ENCODE measurements at regions not wholly inside any gene's neighbourhood (a gene's known extent, or its start where the extent isn't known, plus 50 kb on each side); places are given as distances from the start of the nearest gene placed in this dataset.
"Not testable (repeated sequence)": the region's sequence is repeated elsewhere in the genome, so short reads cannot be mapped to it uniquely, and the experiment has no call there.

DNA sequence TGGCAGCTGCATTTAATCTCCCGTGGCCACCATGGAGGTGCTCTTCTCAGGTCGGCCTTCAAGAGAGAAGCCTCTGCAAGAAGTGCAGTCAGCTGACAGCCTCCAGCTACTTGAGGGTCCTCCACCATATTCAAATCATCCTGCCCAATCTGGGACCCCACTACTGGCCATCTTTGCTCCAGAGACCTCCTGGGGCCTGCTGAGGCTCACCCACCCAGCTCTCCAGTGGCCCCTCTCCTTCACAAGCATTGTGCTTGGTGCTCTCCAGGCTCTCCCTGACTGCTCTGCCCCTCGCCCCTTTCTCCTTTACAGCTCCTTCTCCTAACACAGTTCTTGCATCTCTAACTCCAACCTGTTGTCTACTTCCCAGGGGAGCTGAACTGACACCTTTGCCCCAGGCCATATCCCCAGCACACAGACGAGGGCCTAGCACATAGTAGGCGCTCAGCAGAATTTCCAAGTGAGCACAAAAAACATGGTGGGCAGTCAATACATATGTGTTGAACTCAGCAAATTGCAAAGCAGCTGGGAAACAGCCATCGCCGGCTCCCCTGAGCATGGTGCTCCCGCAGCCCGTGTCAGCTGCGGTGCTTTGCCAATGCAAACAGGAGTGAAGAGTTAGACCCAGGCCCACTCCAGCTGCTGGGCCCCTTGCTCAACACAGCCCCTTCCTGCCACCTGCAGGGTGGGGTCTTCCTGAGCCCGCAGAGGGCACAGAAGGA lies 102.2 kb downstream of the TNFRSF13B start:
- not testable (repeated sequence) for DNase-seq

DNA sequence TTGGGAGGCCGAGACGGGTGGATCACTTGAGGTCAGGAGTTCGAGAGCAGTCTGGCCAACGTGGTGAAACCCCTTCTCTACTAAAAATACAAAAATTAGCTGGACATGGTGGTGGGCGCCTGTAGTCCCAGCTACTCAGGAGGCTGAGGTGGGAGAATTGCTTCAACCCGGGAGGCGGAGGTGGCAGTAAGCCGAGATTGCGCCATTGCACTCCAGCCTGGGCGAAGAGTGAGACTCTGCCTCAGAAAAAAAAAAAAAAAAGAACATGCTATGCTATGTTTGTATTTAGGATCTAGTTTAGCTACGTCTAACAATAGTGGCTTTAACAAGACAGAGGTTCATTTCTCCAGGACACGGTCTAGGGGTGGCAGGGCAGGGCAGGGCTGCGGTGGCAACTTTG lies 103.3 kb downstream of the TNFRSF13B start:
- DNase-seq, result not testable (repeated sequence)

DNA sequence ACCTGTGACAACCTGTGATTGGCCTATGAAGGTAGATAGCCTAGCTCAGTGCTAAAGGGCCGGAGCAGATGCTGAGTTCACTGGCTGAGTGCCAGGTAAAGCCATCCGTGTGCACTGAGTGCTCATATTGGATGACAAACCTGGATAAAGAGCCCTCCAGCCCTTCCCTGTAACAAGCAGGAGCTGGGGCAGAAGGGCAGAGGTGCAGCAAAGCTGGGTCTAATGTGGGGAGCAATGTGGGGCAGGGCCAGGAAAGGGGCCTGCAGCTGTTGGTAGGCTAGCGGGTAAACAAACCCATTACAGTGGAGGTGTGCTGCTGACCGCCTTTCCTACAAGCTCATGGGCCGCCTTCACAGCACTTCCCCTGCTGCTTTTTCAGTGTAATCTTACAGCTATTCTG lies 104.4 kb downstream of the TNFRSF13B start:
- not testable (repeated sequence) for DNase-seq

DNA sequence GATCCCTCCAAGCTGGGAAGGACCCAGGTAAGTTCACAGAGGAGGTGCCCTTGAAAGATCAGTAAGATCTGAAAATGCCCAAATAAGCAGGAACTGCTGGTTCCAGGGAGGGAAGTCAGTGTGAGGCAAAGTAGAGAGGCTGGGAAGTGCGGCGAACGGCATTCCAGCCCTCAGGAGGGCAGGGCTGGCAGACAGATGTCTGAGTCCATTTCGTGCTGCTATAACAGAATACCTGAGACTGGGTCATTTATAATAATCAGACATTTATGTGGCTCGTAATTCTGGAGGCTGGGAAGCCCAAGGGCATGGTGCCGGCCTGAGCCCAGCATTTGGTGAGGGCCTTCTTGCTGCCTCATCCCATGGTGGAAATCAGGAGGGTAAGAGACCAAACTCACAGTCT lies 105.1 kb downstream of the TNFRSF13B start:
- not testable (repeated sequence) for DNase-seq

DNA sequence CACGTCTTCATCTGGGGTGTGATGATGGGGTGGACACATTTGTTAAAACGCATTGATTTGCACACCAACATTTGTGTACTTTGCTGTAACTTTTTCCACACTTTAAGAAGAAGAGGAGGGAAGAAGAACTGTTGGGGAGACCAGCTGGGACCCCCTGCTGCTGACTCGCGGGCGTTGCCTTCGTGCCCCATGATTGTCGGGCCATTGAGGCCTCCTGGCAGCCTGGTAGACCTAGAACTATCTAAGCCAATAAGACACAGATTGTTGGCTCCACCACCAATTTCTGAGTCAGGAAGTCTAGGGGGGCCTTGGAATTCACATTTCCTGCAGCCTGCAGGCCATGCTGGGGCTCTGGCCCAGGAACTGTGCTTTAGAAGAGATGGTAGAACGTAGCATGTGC lies 105.5 kb downstream of the TNFRSF13B start:
- DNase-seq, result no peak

DNA sequence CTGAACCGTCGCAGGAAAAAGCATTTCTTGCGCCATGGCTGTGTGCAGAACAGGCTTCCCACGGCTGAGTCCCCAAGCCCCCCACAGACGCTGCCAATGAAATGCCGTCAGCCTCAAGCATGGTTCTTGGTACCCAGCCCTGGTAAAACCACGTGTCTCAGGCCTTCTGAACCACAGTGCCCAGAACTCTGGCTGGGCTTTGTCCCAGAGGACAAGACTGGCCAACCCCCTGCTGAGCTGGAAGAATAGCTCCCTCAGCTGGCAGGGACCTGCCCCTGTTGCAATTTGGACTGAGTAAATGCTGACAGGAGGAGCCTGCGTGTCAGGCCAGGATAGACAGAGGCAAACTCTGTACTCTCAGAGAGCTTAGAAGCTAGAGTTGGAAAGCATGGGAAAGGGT lies 106.2 kb downstream of the TNFRSF13B start:
- DNase-seq, result not testable (repeated sequence)

DNA sequence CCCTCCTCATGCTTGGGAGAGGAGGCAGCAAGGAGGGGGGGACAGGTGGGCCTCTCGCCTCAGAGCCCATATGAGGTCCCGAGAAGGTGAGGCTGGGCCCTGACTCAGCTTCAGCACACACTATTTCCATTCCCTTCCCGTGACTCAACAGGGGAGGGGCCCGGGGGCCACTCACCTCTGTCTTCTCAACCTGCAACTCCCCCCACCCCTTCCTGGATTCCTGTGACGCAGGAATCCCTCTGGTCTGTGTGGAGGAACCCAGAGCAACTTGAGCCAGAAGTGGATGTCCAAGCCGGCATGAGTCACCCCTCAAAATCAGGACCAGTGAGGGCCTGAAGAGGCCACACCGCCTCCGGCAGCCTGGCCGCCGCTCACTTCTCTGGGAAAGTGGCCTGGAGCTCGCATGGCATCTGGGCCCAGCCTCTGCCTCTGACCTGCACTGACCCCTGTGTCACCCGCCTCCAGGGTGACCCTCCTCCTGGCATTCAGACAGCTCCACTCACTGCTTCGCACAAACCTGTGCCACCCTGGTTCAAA lies 106.8 kb downstream of the TNFRSF13B start:
- not testable (repeated sequence) for DNase-seq

DNA sequence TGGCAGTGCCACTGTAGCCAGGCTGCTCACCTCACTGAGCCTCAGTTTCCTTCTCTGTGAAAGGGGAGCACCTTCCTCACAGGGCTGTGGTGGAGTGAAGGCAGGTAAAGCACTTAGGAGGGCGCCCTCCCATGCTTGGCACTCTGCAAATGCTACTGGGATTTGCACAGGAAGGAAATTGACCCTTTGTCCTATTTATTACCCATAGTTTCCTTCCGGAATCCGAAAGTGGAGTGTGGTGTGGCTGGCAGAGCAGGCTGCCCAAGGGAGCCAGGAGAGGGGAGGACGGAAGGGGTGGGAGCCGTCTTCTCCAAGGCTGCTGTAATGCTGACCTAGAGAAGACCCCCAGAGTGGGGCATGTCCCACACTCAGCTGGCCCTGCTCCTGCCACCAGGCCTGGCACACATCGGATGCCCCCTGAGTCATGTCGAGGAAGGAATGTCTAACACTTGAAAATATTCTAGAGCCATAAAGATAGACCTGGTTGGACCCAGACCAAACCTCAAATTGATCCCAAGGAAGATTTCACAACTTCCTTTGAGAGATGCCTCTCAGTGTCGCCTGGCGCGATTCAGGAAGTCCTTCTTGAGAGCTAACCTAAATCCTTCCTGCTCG lies 107.3 kb downstream of the TNFRSF13B start:
- DNase-seq, result peak; percentile 69

DNA sequence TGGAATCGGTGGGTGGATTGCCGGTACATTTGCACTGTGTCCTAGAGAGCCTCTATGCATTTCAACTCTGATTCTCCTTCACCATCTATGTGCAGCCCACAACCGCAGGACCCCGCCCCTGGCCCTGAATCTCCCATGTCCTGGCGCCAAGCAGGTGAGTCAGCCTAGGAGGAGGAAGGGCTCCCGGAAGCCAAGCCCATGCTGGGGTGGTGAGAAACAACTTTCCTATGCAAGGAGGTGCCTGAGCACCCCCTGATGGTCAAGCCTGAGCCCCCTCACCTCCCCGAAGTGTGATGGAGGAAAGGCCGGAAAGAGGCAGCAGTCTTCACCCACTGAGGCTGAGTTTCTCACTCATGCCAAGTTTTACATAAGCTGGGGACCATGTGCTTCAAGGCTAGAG lies 110.8 kb downstream of the TNFRSF13B start:
- DNase-seq, result peak; percentile 19

DNA sequence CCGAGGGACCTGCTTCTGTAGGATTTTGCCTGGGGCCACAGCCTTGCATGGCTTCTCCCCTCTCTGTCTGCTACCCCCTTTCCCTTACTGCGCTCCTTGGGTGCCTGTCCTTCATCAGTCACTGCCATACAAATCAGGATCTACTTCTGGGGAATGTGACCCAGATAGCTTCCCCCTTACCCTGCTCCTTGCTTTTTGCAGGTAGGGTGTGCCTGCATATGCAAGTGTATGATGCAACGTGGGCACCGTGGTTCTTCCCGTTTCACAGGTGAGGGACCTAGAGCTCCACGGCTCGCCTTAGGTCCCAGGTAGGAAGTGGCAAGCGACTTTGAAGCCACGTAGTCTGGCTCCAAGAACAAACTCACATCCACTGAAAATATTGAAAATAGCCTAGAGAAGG lies 111.5 kb downstream of the TNFRSF13B start:
- DNase-seq, result not testable (repeated sequence)

DNA sequence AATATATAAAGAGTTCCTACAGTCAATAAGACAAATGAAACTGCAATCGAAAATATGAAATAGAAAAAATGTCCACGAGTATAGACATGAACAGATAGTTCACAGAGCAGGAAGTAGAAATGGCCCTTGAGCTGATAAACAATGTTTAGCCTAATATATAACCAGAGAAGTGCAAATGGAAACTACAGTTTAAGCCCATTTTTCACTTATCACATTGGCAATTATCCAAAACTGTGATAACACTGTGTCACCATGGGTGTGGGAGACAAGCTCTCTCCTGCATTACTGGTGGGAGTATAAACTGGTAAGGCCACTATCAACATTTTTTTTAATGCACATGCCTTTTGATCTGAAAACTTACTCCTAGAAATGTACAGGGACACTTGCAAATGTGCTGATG lies 112.4 kb downstream of the TNFRSF13B start:
- DNase-seq, result not testable (repeated sequence)

DNA sequence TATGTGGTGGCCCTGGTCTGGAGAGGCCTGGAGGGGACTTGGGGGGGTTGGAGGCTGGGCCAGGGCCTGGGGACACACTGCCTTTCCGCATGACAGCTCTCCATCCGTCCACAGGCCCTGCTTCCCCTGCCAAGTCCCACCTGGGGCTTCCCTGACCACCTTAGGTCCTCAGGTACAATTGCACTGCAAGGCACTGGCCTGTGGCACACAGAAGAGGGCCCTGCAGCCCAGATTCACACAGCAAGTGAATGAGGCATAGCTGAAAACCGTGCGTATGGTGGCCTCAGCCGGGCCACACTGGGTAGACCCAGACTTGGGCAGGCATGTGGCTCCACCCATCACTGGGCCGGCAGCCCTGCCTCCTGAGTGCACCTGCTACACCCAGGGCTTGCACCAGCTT lies 114.2 kb downstream of the TNFRSF13B start:
- not testable (repeated sequence) for DNase-seq

DNA sequence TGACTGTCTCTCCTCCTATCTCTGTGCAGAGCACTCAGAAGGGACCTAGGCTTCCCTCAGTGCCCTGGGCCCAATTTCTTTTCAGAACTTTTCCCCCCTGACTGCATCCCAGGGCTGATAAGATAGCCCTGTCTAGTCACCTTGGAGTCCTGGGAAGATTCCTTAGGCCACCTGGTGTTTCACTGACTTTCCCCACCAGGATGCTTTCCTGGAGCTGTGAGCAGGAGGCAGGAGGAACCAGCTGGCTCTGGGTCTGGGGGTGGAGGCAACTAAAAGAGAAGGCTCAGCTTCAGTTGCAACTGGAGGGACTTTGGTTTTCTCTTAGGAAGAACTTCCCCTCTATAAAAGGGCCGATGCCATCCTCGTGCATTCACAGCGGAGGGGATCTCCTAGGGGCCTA lies 115.1 kb downstream of the TNFRSF13B start:
- DNase-seq, result not testable (repeated sequence)

DNA sequence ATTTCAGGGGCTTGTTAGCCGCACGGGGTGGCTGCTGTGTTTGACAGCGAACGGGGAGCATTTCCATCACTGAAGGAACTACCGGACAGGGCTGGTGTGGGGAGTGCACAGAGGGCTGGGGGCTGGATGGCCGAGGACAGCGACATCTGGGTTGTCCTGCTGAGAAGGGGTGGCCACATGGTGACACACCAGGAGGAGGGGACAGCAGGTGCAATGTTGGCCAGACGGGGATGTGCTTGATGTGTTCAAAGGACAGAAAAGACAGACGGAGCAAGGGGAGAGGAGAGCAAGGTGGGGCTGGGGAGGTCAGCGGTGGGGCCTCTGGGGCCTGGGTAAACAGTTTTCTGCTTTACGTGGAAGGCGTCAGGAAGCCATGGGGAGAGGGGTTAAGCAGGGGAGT lies 115.7 kb downstream of the TNFRSF13B start:
- DNase-seq, result not testable (repeated sequence)

DNA sequence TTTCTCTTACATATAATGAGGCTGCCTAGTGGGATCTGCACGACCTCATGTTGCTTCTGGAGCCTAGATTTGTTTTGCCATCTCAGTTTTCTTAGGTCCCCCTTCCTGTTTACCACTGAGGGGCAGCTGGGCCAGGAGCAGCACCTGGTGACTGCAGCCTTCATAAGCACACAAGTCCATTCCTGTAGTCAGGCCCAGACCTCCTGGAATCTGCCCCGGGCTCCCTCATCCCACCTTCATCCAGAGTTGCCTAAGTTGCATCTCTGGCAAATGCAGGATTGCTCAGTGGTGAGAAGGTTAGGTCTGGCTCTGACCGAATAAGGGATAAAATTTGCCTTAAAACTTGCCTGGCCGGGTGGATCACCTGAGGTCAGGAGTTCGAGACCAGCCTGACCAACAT lies 117.3 kb downstream of the TNFRSF13B start:
- not testable (repeated sequence) for DNase-seq

DNA sequence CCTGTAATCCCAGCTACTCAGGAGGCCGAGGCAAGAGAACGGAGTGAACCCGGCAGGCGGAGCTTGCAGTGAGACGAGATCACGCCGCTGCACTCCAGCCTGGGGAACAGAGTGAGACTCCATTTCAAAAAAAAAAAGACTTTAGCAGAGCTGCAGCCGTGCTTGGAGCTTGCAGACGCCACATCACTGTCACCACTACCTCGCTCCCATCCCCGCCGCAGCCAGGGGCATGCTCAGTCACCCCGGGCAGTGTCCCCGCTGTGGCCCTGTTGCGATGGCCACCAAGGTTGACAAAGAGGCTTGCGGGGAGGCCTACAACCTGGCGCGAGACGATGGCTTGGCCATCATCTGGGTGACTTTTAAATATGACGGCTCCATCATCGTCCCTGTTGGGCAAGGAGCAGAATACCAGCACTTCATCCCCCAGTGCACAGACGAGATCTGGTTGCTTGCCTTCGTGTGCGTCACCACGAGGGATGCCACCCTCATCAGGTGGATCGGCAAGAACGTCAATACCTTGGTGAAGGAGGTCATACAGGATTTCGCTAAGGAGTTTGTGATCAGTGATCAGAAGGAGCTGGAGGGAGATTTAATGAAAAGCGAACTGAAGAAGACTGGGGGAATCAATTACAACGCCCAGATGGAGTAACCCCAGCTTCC lies 118.1 kb downstream of the TNFRSF13B start:
- no peak for DNase-seq

DNA sequence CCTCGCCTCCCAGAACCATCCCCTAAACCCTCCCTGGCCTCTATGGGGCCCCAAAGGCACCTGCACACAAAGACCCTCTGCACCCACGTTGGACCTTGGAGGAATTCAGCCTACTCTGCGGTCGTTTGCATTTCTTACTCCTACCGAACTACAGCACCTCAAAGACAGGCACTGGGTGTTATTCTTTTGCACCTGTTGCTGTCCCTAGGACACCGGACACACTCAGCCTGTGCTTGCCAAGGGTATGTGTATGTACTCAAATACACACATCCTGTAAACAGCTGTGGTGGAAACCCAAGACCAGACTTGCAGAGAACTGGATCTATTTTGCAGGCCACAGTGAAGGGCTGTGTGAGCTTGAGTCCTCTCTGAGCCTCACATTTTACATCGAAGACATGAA lies 122.1 kb downstream of the TNFRSF13B start:
- not testable (repeated sequence) for DNase-seq

DNA sequence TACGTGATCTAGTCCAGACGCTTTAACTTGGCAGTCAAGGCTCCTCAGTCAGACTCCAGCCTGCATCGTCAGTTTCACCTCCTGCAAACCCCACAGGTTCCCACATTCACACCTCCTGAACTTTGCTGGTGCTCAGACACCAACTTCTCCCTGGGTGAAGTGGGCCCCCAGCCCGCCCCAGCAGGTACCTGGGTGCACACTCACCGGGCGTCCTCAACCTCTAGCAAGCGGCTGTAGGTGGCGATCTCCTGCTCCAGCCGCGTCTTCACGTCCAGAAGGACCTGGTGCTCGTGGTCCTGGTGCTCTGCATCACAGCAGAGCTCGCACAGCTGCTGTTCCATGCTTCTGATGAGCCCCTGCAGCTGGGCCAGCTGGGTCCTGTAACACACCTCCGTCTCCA lies 122.9 kb downstream of the TNFRSF13B start:
- not testable (repeated sequence) for DNase-seq

DNA sequence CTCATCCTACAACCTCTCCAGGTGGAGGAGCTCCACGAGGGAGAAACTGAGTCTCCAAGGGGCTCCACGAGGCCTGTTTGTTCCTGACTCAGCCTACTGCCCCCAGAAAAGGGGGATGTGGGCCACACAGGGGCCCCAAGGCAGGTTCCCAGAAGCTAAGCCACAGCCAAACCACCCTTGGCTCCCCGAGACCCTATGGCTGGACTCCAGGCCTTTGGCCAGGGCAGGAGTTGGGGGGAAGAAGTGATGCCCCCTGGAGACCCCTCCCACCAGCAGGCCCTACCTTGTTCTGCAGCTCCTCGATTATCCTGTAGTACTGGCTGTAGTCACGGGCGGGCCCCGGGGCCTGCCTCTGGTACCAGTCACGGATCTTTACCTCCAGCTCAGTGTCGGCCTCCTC lies 126.8 kb downstream of the TNFRSF13B start:
- DNase-seq, result not testable (repeated sequence)

DNA sequence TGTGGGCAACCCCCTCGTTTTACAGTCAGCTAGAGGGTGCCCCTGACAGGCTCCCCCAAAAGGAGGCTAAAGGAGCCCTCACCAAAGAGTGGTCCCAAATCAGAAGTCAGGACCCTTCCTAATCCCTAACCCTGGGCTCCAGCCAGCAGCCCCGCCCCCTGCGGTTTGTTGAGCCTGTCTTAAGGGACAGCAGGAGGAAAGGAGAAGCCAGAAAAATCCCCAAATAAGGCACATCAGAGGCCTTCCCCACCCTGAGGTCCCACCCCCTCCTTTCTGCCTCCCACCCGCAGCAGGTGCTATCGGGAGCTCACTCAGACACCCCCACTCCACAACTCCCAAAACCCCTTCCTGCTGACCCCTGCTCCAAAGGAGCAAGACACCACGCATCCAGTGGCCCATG lies 127.2 kb downstream of the TNFRSF13B start:
- not testable (repeated sequence) for DNase-seq

DNA sequence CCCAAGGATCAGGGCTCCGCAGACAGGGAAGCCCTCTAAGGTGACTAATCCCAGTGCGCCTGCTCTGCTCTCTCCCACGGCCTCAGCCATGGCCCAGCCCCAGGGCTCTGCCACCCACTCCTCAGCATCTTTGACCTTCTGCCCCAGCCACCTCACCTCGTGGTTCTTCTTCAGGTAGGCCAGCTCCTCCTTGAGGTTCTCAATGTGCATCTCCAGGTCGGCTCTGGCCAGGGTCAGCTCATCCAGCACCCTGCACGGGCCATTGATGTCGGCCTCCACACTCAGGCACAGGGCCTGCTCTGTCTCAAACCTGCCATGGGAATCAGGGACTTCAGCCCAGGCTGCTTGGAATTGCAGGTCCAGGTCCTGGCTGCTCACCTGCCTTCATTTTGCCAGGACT lies 128.4 kb downstream of the TNFRSF13B start:
- not testable (repeated sequence) for DNase-seq

DNA sequence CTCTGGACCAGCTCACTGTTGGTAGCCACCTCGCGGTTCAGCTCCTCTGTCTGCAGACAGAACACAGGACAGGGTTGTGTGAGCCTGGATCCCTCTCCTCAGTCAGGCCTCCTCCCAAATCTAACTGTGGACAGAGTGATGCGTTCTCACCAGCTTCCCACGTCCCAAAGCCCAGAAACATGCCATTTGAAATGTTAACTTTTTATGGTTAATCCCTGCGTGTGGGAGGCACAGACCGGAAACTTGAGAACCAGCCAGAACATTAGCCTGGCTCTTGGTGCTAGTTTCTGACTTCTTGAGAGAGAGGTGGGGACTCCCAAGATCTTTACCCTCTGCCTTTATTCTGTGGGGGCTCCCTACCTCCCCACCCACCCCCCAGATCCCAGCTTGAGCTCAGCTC lies 129.6 kb downstream of the TNFRSF13B start:
- not testable (repeated sequence) for DNase-seq

DNA sequence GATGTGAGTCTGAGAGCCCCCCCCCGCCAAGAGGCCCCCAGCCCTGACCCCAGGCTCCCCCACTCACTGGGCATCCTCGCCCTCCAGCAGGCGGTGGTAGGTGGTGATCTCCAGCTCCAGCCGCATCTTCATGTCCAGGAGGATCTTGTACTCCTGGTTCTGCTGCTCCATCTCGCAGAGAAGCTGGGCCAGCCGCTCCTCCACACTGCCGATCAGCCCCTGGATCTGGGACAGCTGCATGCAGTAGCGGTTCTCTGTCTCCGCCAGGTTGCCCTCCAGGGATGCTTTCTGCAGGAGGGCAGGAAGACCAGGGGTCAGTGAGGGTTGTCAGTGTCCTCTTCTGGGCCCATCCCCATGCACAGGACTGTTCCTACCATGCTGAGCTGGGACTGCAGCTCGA lies 130.0 kb downstream of the TNFRSF13B start:
- not testable (repeated sequence) for DNase-seq

DNA sequence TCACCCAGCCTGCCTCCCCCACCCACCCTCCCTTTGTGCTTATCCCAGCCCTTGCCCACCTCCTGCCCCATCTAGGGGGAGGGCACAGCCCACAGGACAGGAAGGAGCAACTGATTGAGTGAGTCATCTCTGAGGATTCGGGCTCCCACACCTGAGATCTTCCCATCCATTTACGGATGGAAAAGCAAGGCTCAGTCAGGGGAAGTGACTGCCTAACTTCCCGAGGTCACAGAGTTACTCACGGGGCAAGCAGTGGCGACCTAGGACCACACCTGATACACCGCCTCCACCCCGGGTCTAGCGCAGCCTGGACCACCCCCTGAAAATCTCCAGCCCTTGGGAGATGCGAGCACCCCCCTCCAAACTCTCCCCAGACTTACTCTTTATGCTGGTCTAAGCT lies 131.7 kb downstream of the TNFRSF13B start:
- not testable (repeated sequence) for DNase-seq
